ENCODE measurements at regions not wholly inside any gene's neighbourhood (a gene's known extent, or its start where the extent isn't known, plus 50 kb on each side); places are given as distances from the start of the nearest gene placed in this dataset.

GRCh38 chr5:89694026-89694550 is 715.5 kb downstream of the CETN3 start:
- no peak for TF ChIP-seq CTCF (IDR thresholded peaks at IDR 0.05)
- no peak for TF ChIP-seq ZFX (IDR thresholded peaks at IDR 0.05; ENCODE audit: borderline replicate concordance)
